Astrocyte (in vitro differentiated cells and primary cell): ENCODE measurements at regions not wholly inside any gene's neighbourhood (a gene's known extent, or its start where the extent isn't known, plus 50 kb on each side); places are given as distances from the start of the nearest gene placed in this dataset.
A peak's percentile ranks its signal among the peaks of the same experiment; 100 is the strongest.

Experiments
- DNase-seq: peaks from one replicate; pipeline ENCODE4 v3.0.0-alpha.2; 2010; ENCODE audit warnings: low read depth
- FAIRE-seq: peaks from 2 replicates; lab custom pipeline; 2011; peaks lifted over from hg19 to GRCh38; lab: Jason Lieb, UNC
- H2AFZ ChIP-seq: 2 replicates; pipeline ENCODE4 v1.6.0; 2012; ENCODE audit warnings: low read depth, low read length, inconsistent platforms
- H3K27ac ChIP-seq: 2 replicates; pipeline ENCODE4 v1.5.1; 2011; ENCODE audit warnings: low read depth, low read length, inconsistent platforms
- H3K27me3 ChIP-seq: 2 replicates; pipeline ENCODE4 v1.6.0; 2011; ENCODE audit warnings: low read length, inconsistent platforms; ENCODE audit not compliant: insufficient read depth
- H3K36me3 ChIP-seq: 2 replicates; pipeline ENCODE4 v1.5.1; 2011; ENCODE audit warnings: low read length, inconsistent platforms; ENCODE audit not compliant: insufficient read depth
- H3K4me1 ChIP-seq: 2 replicates; pipeline ENCODE4 v1.5.1; 2011; ENCODE audit warnings: low read length, inconsistent platforms; ENCODE audit not compliant: insufficient read depth
- H3K4me2 ChIP-seq: 2 replicates; pipeline ENCODE4 v1.6.0; 2012; ENCODE audit warnings: low read length, inconsistent platforms
- H3K4me3 ChIP-seq: 2 replicates; pipeline ENCODE4 v1.5.1; 2011; ENCODE audit warnings: low read depth, mild to moderate bottlenecking, low read length, inconsistent platforms; ENCODE audit not compliant: insufficient read depth
- H3K79me2 ChIP-seq: 2 replicates; pipeline ENCODE4 v1.6.0; 2012; ENCODE audit warnings: mild to moderate bottlenecking, low read length, inconsistent platforms; ENCODE audit not compliant: insufficient read depth
- H3K9ac ChIP-seq: 2 replicates; pipeline ENCODE4 v1.6.0; 2012; ENCODE audit warnings: mild to moderate bottlenecking, low read length, inconsistent platforms
- H3K9me3 ChIP-seq: 2 replicates; pipeline ENCODE4 v1.5.1; 2012; ENCODE audit warnings: low read depth, mild to moderate bottlenecking, low read length, inconsistent platforms; ENCODE audit not compliant: insufficient read depth
- H4K20me1 ChIP-seq: 2 replicates; pipeline ENCODE4 v1.6.0; 2012; ENCODE audit warnings: low read length, inconsistent platforms; ENCODE audit not compliant: insufficient read depth
- H3K27ac Mint-ChIP-seq: one replicate; pipeline ENCODE4 v1.8.0; 2021; ENCODE audit warnings: mild to moderate bottlenecking, mixed read lengths; ENCODE audit not compliant: unreplicated experiment
- H3K27me3 Mint-ChIP-seq: one replicate; pipeline ENCODE4 v1.8.0; 2021; ENCODE audit warnings: low read depth, mixed read lengths; ENCODE audit not compliant: unreplicated experiment
- H3K36me3 Mint-ChIP-seq: one replicate; pipeline ENCODE4 v1.8.0; 2021; ENCODE audit warnings: low read depth, mixed read lengths; ENCODE audit not compliant: unreplicated experiment
- H3K4me1 Mint-ChIP-seq: one replicate; pipeline ENCODE4 v1.8.0; 2021; ENCODE audit warnings: low read depth, mixed read lengths; ENCODE audit not compliant: unreplicated experiment
- H3K4me3 Mint-ChIP-seq: one replicate; pipeline ENCODE4 v1.8.0; 2021; ENCODE audit warnings: mild to moderate bottlenecking, moderate library complexity, mixed read lengths; ENCODE audit not compliant: unreplicated experiment
- H3K9me3 Mint-ChIP-seq: one replicate; pipeline ENCODE4 v1.8.0; 2021; ENCODE audit warnings: mild to moderate bottlenecking, mixed read lengths; ENCODE audit not compliant: unreplicated experiment
- CTCF ChIP-seq: IDR thresholded peaks from 2 replicates; pipeline ENCODE4 v1.5.1; 2011; ENCODE audit warnings: low read depth, mild to moderate bottlenecking, inconsistent platforms, low read length, moderate library complexity; ENCODE audit not compliant: insufficient read depth
- EZH2 ChIP-seq: IDR thresholded peaks from 2 replicates; pipeline ENCODE4 v1.6.1; 2012; ENCODE audit warnings: mild to moderate bottlenecking, low read length, inconsistent platforms; ENCODE audit not compliant: insufficient read depth

- no peak overlapping the region for H3K27ac Mint-ChIP-seq
- no peaks in the 10 kb centered on the region for H3K27me3 ChIP-seq
- H4K20me1 ChIP-seq: no peaks in the 10 kb centered on the region
- H3K4me1 Mint-ChIP-seq: no peaks in the 10 kb centered on the region
- H3K79me2 ChIP-seq: no peaks in the 10 kb centered on the region
- no peaks in the 10 kb centered on the region for H3K36me3 ChIP-seq
- no peak overlapping the region for H3K4me2 ChIP-seq
- H3K9me3 ChIP-seq: no peaks in the 10 kb centered on the region
- no peak overlapping the region for H3K9ac ChIP-seq
- no peak for TF ChIP-seq CTCF
- no peak for TF ChIP-seq EZH2
- no peak overlapping the region for H3K4me3 ChIP-seq
- DNase-seq (no peak), FAIRE-seq (no peak)
- H3K4me3 Mint-ChIP-seq: no peak overlapping the region
- no peaks in the 10 kb centered on the region for H3K36me3 Mint-ChIP-seq
- no peaks in the 10 kb centered on the region for H3K9me3 Mint-ChIP-seq
- no peaks in the 10 kb centered on the region for H3K4me1 ChIP-seq
- no peaks in the 10 kb centered on the region for H3K27me3 Mint-ChIP-seq
- H2AFZ ChIP-seq: no peak overlapping the region
- H3K27ac ChIP-seq: no peak overlapping the region
Measured at GRCh38 chr4:111919639-111920038, 225.6 kb upstream of the FAM241A start.

GRCh38 chr4:111921714-111922113 is 223.5 kb upstream of the FAM241A start:
- H4K20me1 ChIP-seq: no peaks in the 10 kb centered on the region
- DNase-seq (no peak), FAIRE-seq (no peak)
- no peak for TF ChIP-seq CTCF
- no peak for TF ChIP-seq EZH2
- H3K79me2 ChIP-seq: no peaks in the 10 kb centered on the region
- H3K4me2 ChIP-seq: no peak overlapping the region
- Mint-ChIP-seq H3K27me3 (no peaks in the 10 kb centered on the region), H3K27ac (no peak overlapping the region), H3K9me3 (no peaks in the 10 kb centered on the region), H3K36me3 (no peaks in the 10 kb centered on the region), H3K4me1 (no peaks in the 10 kb centered on the region), H3K4me3 (no peak overlapping the region)
- no peaks in the 10 kb centered on the region for H3K9me3 ChIP-seq
- no peak overlapping the region for H3K4me3 ChIP-seq
- H2AFZ ChIP-seq: no peak overlapping the region
- H3K36me3 ChIP-seq: no peaks in the 10 kb centered on the region
- H3K9ac ChIP-seq: no peak overlapping the region
- H3K4me1 ChIP-seq: no peaks in the 10 kb centered on the region
- H3K27ac ChIP-seq: no peak overlapping the region
- no peaks in the 10 kb centered on the region for H3K27me3 ChIP-seq

- Mint-ChIP-seq H3K4me1 (no peaks in the 10 kb centered on the region), H3K4me3 (no peak overlapping the region), H3K36me3 (no peaks in the 10 kb centered on the region), H3K9me3 (no peaks in the 10 kb centered on the region), H3K27me3 (no peaks in the 10 kb centered on the region), H3K27ac (no peak overlapping the region)
- Histone ChIP-seq H3K4me1 (no peaks in the 10 kb centered on the region), H3K4me2 (peak overlapping the region; percentile 21), H3K36me3 (no peaks in the 10 kb centered on the region), H3K9ac (no peak overlapping the region), H4K20me1 (no peaks in the 10 kb centered on the region), H3K79me2 (no peaks in the 10 kb centered on the region), H3K4me3 (no peak overlapping the region), H3K9me3 (no peaks in the 10 kb centered on the region), H3K27me3 (no peaks in the 10 kb centered on the region), H2AFZ (no peak overlapping the region), H3K27ac (no peak overlapping the region)
- peak; percentile 24 for DNase-seq
- TF ChIP-seq CTCF: no peak
- no peak for TF ChIP-seq EZH2
- FAIRE-seq: peak; percentile 68
Measured at GRCh38 chr4:111923786-111924185, 221.5 kb upstream of the FAM241A start.
